ENCODE measurements at regions not wholly inside any gene's neighbourhood (a gene's known extent, or its start where the extent isn't known, plus 50 kb on each side); places are given as distances from the start of the nearest gene placed in this dataset.

GRCh38 chr15:69814932-69815331 lies 282.8 kb downstream of the TLE3 start:
- Histone ChIP-seq H3K4me3 (ENCODE audit: insufficient read depth, low read depth, low read length) (no peak overlapping the region), H3K79me1 (ENCODE audit: low read depth in 1 of 2, low read length in 2 of 2) (no peaks in the 10 kb centered on the region), H3K27me3 (ENCODE audit: control insufficient read depth, insufficient read depth, low read length) (peaks cover 45% of the 10 kb centered on the region), H2BK15ac (ENCODE audit: low read depth, low read length) (no peak overlapping the region), H3K4me1 (ENCODE audit: control insufficient read depth, insufficient read depth, low read length) (no peaks in the 10 kb centered on the region; the same call in 1 of the 2 replicates), H3K4ac (ENCODE audit: low read depth, low read length) (no peak overlapping the region), H3K56ac (ENCODE audit: extremely low read depth, insufficient read depth, low read length) (no peak overlapping the region), H2AFZ (replicated peaks; ENCODE audit: low read length, poor library complexity) (no peak overlapping the region), H4K5ac (ENCODE audit: low read depth, low read length) (no peak overlapping the region), H3K23ac (ENCODE audit: low read depth, low read length) (no peak overlapping the region), H3K9ac (ENCODE audit: low read depth, low read length) (no peak overlapping the region), H3K18ac (ENCODE audit: low read depth, low read length) (no peak overlapping the region), H2BK120ac (ENCODE audit: low read depth, low read length) (no peak overlapping the region), H4K20me1 (ENCODE audit: insufficient read depth, low read length) (no peaks in the 10 kb centered on the region), H2BK20ac (ENCODE audit: low read depth, low read length) (no peak overlapping the region), H3K9me1 (ENCODE audit: insufficient read depth, low read length) (no peaks in the 10 kb centered on the region), H2AK9ac (replicated peaks; ENCODE audit: low read depth, low read length, poor library complexity) (no peak overlapping the region), H4K8ac (ENCODE audit: low read depth in 2 of 2, low read length in 2 of 2) (no peak overlapping the region), H3K14ac (replicated peaks; ENCODE audit: low read depth, low read length) (no peak overlapping the region), H3K27ac (ENCODE audit: insufficient read depth, low read length) (no peak overlapping the region), H3K9me3 (ENCODE audit: control insufficient read depth, insufficient read depth, low read length) (no peaks in the 10 kb centered on the region), H3K36me3 (ENCODE audit: control insufficient read depth, insufficient read depth, low read length) (no peaks in the 10 kb centered on the region), H3K4me2 (ENCODE audit: low read depth, low read length) (no peak overlapping the region), H2AK5ac (ENCODE audit: low read depth, low read length) (no peak overlapping the region), H4K91ac (ENCODE audit: insufficient read depth, low read depth, low read length) (no peak overlapping the region), H2BK5ac (ENCODE audit: low read depth, low read length, poor library complexity, severe bottlenecking) (no peak overlapping the region)
- intact Hi-C loops (cut with micrococcal nuclease): no loop called here
- DNase-seq (no peak), ATAC-seq (ENCODE audit: low read depth) (no peak)
- in situ Hi-C loops (cut with MboI; ENCODE audit: low sequenced_read_pairs): no loop called here
- POLR2A ChIA-PET (ENCODE audit: unreplicated experiment): no interaction called here
- 78% methylated on average over 3 of the region's 9 CpGs; no CpG with 5 or more reads in 1 of the 2 experiments for WGBS, 2 experiments (ENCODE audit: extremely low coverage in 2 of 2, insufficient read length in 1 of 2)
- TF ChIP-seq CHD1 (IDR thresholded peaks at IDR 0.05; ENCODE audit: low read depth, low read length): no peak
- TF ChIP-seq CEBPB (IDR thresholded peaks at IDR 0.05; ENCODE audit: low read depth, low read length): no peak
- TF ChIP-seq ELK1 (IDR thresholded peaks at IDR 0.05; ENCODE audit: borderline replicate concordance, low read depth, low read length): no peak
- TF ChIP-seq MAFK (IDR thresholded peaks at IDR 0.05; ENCODE audit: low read depth, low read length): no peak
- no peak for TF ChIP-seq RCOR1 (IDR thresholded peaks at IDR 0.05; ENCODE audit: insufficient replicate concordance, low read length)
- TF ChIP-seq POLR2A (IDR thresholded peaks at IDR 0.05; ENCODE audit: low read depth, low read length): no peak
- no peak for TF ChIP-seq MAZ (IDR thresholded peaks at IDR 0.05; ENCODE audit: borderline replicate concordance, low read depth, low read length)
- no peak for TF ChIP-seq USF2 (IDR thresholded peaks at IDR 0.05; ENCODE audit: low read depth, low read length)
- no peak for TF ChIP-seq MXI1 (IDR thresholded peaks at IDR 0.05; ENCODE audit: borderline replicate concordance, low read depth, low read length)
- no peak for TF ChIP-seq NFE2L2 (IDR thresholded peaks at IDR 0.05; ENCODE audit: low read depth, low read length)
- no peak for TF ChIP-seq CTCF (conservative IDR thresholded peaks at IDR 0.05; ENCODE audit: low read depth, low read length)
- TF ChIP-seq RAD21 (IDR thresholded peaks at IDR 0.05; ENCODE audit: low read length): no peak
- TF ChIP-seq RFX5 (IDR thresholded peaks at IDR 0.05; ENCODE audit: low read depth, low read length): no peak
- no peak for TF ChIP-seq BHLHE40 (IDR thresholded peaks at IDR 0.05; ENCODE audit: low read depth, low read length)
- no peak for TF ChIP-seq FOS (IDR thresholded peaks at IDR 0.05; ENCODE audit: low read depth, low read length)
- no peak for TF ChIP-seq SMC3 (IDR thresholded peaks at IDR 0.05; ENCODE audit: low read depth, low read length)
- dilution Hi-C loops (cut with HindIII; ENCODE audit: low sequenced_read_pairs, unreplicated experiment): no loop called here
- CTCF ChIA-PET: no interaction called here
- no TSS peak for BruUV-seq (replicated peaks)
